EH (cell line): ENCODE measurements at regions not wholly inside any gene's neighbourhood (a gene's known extent, or its start where the extent isn't known, plus 50 kb on each side); places are given as distances from the start of the nearest gene placed in this dataset.
A peak's percentile ranks its signal among the peaks of the same experiment; 100 is the strongest.

Experiments used
- DNase-seq: peaks from one replicate; pipeline ENCODE4 v3.0.0-alpha.2; 2015; ENCODE audit warnings: low read depth

DNA sequence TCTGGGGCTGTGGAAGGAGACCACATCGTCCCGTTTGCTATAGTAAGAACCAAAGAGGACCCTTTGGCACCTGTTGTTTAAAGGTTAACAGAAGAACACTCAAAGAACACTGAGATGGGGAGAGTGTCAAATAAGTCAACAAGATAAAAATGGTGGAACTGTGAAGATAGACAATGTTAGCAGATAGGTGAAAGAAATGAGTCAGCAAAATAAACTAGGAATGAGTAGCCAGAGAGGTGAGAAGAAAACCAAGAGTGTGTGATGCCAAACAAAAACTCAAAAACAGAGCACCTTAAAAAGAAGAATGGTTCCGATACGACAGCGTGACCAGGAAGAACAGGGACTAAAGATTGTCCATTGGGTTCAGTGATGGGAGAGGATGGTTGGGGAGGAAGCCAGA is 74.7 kb upstream of the PIWIL1 start:
- no peak for DNase-seq

DNA sequence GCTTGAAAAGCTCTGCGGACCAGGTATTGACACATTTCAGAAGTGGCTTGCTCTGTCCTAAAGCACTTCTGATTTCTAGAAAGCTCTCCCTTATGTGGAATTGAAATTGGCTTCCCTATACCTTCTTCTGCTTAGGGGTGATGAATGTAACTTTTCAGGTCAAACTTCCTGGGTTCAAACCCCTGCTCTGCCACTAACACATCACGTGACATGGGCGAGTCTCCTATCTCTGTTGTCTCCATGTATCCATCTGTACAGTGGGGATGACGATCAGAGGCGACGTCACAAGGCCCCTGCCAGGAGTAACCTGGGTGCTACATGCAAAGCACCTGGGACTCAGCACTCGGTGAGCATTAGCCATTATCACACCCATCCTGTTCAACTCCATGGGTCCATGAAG is 73.7 kb upstream of the PIWIL1 start:
- DNase-seq, result no peak

- no peak for DNase-seq
Observed at GRCh38 chr12:130266751-130267150, 70.9 kb upstream of the PIWIL1 start.

DNA sequence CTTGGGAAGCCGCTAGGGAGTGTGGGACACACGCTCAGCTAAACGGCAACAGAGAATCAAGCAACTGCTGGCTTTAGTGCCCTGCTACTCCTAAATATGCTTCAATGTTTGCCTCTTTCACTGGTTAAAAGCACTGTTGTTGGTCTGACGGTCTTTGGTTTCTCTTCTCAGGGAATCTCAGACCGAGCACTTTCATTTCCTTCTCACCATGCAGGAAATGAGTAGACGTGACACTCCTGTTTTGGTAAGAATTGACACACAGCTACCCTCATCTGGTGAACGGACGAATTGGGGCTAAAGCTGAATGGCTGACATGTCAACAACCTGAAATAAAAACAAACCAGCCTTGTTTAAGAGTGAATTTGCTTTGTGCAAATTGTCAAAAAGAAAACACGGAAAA is 57.5 kb upstream of the PIWIL1 start:
- peak; percentile 2 for DNase-seq

- no peak for DNase-seq
Observed at GRCh38 chr12:130280742-130281141, 56.9 kb upstream of the PIWIL1 start.

GRCh38 chr12:130281153-130281799 is 56.4 kb upstream of the PIWIL1 start:
- peak; percentile 1 for DNase-seq

- DNase-seq, result no peak
Observed at GRCh38 chr12:130286041-130286440, 51.6 kb upstream of the PIWIL1 start.

DNA sequence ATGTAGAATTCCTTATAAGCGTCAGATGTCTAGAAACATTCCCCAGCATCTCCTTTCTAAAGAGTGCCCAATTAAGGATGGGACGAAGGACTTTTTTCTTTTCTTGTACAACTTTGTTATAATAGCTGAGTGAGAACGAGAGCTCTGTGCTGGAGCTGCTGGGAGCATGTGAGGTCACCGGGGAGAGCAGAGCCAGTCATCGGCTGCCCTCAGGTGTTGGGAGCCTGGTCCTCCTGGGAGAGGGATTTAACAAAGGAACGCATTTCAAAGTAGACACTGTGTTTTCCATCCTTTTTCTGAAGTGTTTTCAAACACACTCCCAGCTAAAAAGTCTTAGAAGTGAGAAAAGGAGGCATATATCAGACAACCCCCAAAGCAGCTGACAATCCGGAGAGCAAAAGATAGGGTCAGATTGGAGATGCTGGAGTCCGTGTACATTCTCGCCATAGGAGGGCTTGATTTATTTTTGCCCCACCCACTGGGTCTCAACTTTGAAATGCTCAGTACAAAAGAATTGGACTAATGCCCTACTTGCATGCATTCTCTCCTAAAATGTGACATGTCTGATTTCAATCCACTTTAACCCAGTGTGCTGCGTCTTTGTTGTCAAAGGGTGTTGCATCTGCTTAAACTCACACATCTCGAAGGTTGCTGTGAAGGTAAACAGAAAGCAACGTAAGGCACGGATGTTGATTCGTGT is 50.8 kb upstream of the PIWIL1 start:
- no peak for DNase-seq
